ENCODE measurements at regions not wholly inside any gene's neighbourhood (a gene's known extent, or its start where the extent isn't known, plus 50 kb on each side); places are given as distances from the start of the nearest gene placed in this dataset.

GRCh38 chr6:91281901-91282300, 695.0 kb upstream of the MAP3K7 start:
- Histone ChIP-seq H3K27me3 (ENCODE audit: insufficient read depth, low read depth, low read length) (no peaks in the 10 kb centered on the region), H3K4me2 (ENCODE audit: low read length) (no peak overlapping the region), H3K27ac (ENCODE audit: low read length) (no peak overlapping the region), H3K9me3 (ENCODE audit: low read length) (no peaks in the 10 kb centered on the region), H2AFZ (ENCODE audit: low read depth, low read length) (no peak overlapping the region), H3K9me2 (ENCODE audit: insufficient read depth, low read length) (no peaks in the 10 kb centered on the region), H3K79me2 (replicated peaks; ENCODE audit: insufficient read depth, low read length) (no peaks in the 10 kb centered on the region), H3K9ac (ENCODE audit: low read length) (no peak overlapping the region), H3F3A (ENCODE audit: insufficient read depth, low read length, poor library complexity, severe bottlenecking) (no peaks in the 10 kb centered on the region), H4K20me1 (ENCODE audit: insufficient read depth) (no peaks in the 10 kb centered on the region), H3K4me3 (ENCODE audit: low read length) (no peak overlapping the region), H3K36me3 (ENCODE audit: insufficient read depth, low read length) (no peaks in the 10 kb centered on the region)
- TF ChIP-seq POLR2AphosphoS5 (IDR thresholded peaks at IDR 0.05) (no peak), SMC3 (conservative IDR thresholded peaks at IDR 0.05; ENCODE audit: poor library complexity) (no peak), EZH2 (IDR thresholded peaks at IDR 0.05; ENCODE audit: borderline replicate concordance, insufficient read depth, low read length, poor library complexity, severe bottlenecking) (no peak), REST (IDR thresholded peaks at IDR 0.05; ENCODE audit: borderline replicate concordance) (no peak), MXI1 (conservative IDR thresholded peaks at IDR 0.05; ENCODE audit: poor library complexity, severe bottlenecking) (no peak), EP300 (conservative IDR thresholded peaks at IDR 0.05; ENCODE audit: poor library complexity, severe bottlenecking) (no peak), TAF1 (IDR thresholded peaks at IDR 0.05; ENCODE audit: low read depth) (no peak), RAD21 (conservative IDR thresholded peaks at IDR 0.05) (no peak)
- TF ChIP-seq, protein P1, sequence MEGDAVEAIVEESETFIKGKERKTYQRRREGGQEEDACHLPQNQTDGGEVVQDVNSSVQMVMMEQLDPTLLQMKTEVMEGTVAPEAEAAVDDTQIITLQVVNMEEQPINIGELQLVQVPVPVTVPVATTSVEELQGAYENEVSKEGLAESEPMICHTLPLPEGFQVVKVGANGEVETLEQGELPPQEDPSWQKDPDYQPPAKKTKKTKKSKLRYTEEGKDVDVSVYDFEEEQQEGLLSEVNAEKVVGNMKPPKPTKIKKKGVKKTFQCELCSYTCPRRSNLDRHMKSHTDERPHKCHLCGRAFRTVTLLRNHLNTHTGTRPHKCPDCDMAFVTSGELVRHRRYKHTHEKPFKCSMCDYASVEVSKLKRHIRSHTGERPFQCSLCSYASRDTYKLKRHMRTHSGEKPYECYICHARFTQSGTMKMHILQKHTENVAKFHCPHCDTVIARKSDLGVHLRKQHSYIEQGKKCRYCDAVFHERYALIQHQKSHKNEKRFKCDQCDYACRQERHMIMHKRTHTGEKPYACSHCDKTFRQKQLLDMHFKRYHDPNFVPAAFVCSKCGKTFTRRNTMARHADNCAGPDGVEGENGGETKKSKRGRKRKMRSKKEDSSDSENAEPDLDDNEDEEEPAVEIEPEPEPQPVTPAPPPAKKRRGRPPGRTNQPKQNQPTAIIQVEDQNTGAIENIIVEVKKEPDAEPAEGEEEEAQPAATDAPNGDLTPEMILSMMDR (IDR thresholded peaks at IDR 0.05; ENCODE audit: poor library complexity, severe bottlenecking), result no peak

- H4K20me1 ChIP-seq (ENCODE audit: insufficient read depth), result no peaks in the 10 kb centered on the region
- H3F3A ChIP-seq (ENCODE audit: insufficient read depth, low read length, poor library complexity, severe bottlenecking), result no peaks in the 10 kb centered on the region
- no peaks in the 10 kb centered on the region for H3K9me3 ChIP-seq (ENCODE audit: low read length)
- H3K36me3 ChIP-seq (ENCODE audit: insufficient read depth, low read length), result no peaks in the 10 kb centered on the region
- no peak overlapping the region for H3K4me2 ChIP-seq (ENCODE audit: low read length)
- peak overlapping the region; percentile 5 for H3K4me3 ChIP-seq (ENCODE audit: low read length)
- no peaks in the 10 kb centered on the region for H3K27me3 ChIP-seq (ENCODE audit: insufficient read depth, low read depth, low read length)
- H3K27ac ChIP-seq (ENCODE audit: low read length), result peak overlapping the region; percentile 76
- H2AFZ ChIP-seq (ENCODE audit: low read depth, low read length), result no peak overlapping the region
- no peaks in the 10 kb centered on the region for H3K79me2 ChIP-seq (replicated peaks; ENCODE audit: insufficient read depth, low read length)
- H3K9ac ChIP-seq (ENCODE audit: low read length), result peak overlapping the region; percentile 14
- no peaks in the 10 kb centered on the region for H3K9me2 ChIP-seq (ENCODE audit: insufficient read depth, low read length)
- TF ChIP-seq RAD21 (conservative IDR thresholded peaks at IDR 0.05) (no peak), TAF1 (IDR thresholded peaks at IDR 0.05; ENCODE audit: low read depth) (no peak), POLR2AphosphoS5 (IDR thresholded peaks at IDR 0.05) (no peak), SMC3 (conservative IDR thresholded peaks at IDR 0.05; ENCODE audit: poor library complexity) (no peak), EP300 (conservative IDR thresholded peaks at IDR 0.05; ENCODE audit: poor library complexity, severe bottlenecking) (no peak), REST (IDR thresholded peaks at IDR 0.05; ENCODE audit: borderline replicate concordance) (no peak), EZH2 (IDR thresholded peaks at IDR 0.05; ENCODE audit: borderline replicate concordance, insufficient read depth, low read length, poor library complexity, severe bottlenecking) (no peak), MXI1 (conservative IDR thresholded peaks at IDR 0.05; ENCODE audit: poor library complexity, severe bottlenecking) (no peak)
- TF ChIP-seq, protein P1 (IDR thresholded peaks at IDR 0.05; ENCODE audit: poor library complexity, severe bottlenecking), result no peak
Observed at GRCh38 chr6:91280494-91280830, 693.6 kb upstream of the MAP3K7 start.
